ENCODE measurements at regions not wholly inside any gene's neighbourhood (a gene's known extent, or its start where the extent isn't known, plus 50 kb on each side); places are given as distances from the start of the nearest gene placed in this dataset.

- Histone ChIP-seq H3K36me3 (ENCODE audit: insufficient read depth, low read length) (no peaks in the 10 kb centered on the region), H3K9me3 (ENCODE audit: low read depth, low read length) (no peaks in the 10 kb centered on the region), H3K4me1 (ENCODE audit: insufficient read depth, low read length) (peaks cover 20% of the 10 kb centered on the region), H3K27ac (ENCODE audit: low read depth, low read length) (peak overlapping the region; percentile 64), H3K4me3 (ENCODE audit: insufficient read depth, low read length) (no peak overlapping the region), H4K20me1 (ENCODE audit: insufficient read depth, low read length) (no peaks in the 10 kb centered on the region), H3K79me2 (ENCODE audit: insufficient read depth, low read length) (no peaks in the 10 kb centered on the region), H3K27me3 (ENCODE audit: insufficient read depth, low read length) (no peaks in the 10 kb centered on the region), H3K4me2 (ENCODE audit: insufficient read depth, low read length) (peak overlapping the region; percentile 7), H2AFZ (ENCODE audit: low read length) (no peak overlapping the region)
- no peak for DNase-seq (ENCODE audit: insufficient read length, low spot score, missing footprints)
- no peak for TF ChIP-seq CTCF (IDR thresholded peaks at IDR 0.05; ENCODE audit: extremely low read depth, low read depth, low read length)
These were observed 116.7 kb downstream of the SPCS3 start for GRCh38 chr4:176436293-176436973.

- Histone ChIP-seq H3K4me3 (ENCODE audit: insufficient read depth, low read length) (no peak overlapping the region), H3K4me2 (ENCODE audit: insufficient read depth, low read length) (no peak overlapping the region), H3K27ac (ENCODE audit: low read depth, low read length) (no peak overlapping the region), H3K36me3 (ENCODE audit: insufficient read depth, low read length) (no peaks in the 10 kb centered on the region), H4K20me1 (ENCODE audit: insufficient read depth, low read length) (no peaks in the 10 kb centered on the region), H3K27me3 (ENCODE audit: insufficient read depth, low read length) (no peaks in the 10 kb centered on the region), H2AFZ (ENCODE audit: low read length) (no peak overlapping the region), H3K4me1 (ENCODE audit: insufficient read depth, low read length) (peaks cover 27% of the 10 kb centered on the region), H3K9me3 (ENCODE audit: low read depth, low read length) (no peaks in the 10 kb centered on the region), H3K79me2 (ENCODE audit: insufficient read depth, low read length) (no peaks in the 10 kb centered on the region)
- TF ChIP-seq CTCF (IDR thresholded peaks at IDR 0.05; ENCODE audit: extremely low read depth, low read depth, low read length) = no peak
- DNase-seq (ENCODE audit: insufficient read length, low spot score, missing footprints) = no peak
These were observed 118.0 kb downstream of the SPCS3 start for GRCh38 chr4:176437756-176438155.

- Histone ChIP-seq H3K4me1 (ENCODE audit: insufficient read depth, low read length) (peaks cover 34% of the 10 kb centered on the region), H3K36me3 (ENCODE audit: insufficient read depth, low read length) (no peaks in the 10 kb centered on the region), H3K4me3 (ENCODE audit: insufficient read depth, low read length) (no peak overlapping the region), H4K20me1 (ENCODE audit: insufficient read depth, low read length) (no peaks in the 10 kb centered on the region), H3K4me2 (ENCODE audit: insufficient read depth, low read length) (no peak overlapping the region), H3K27me3 (ENCODE audit: insufficient read depth, low read length) (no peaks in the 10 kb centered on the region), H2AFZ (ENCODE audit: low read length) (no peak overlapping the region), H3K79me2 (ENCODE audit: insufficient read depth, low read length) (no peaks in the 10 kb centered on the region), H3K27ac (ENCODE audit: low read depth, low read length) (no peak overlapping the region), H3K9me3 (ENCODE audit: low read depth, low read length) (no peaks in the 10 kb centered on the region)
- TF ChIP-seq CTCF (IDR thresholded peaks at IDR 0.05; ENCODE audit: extremely low read depth, low read depth, low read length) = no peak
- no peak for DNase-seq (ENCODE audit: insufficient read length, low spot score, missing footprints)
These were observed 118.6 kb downstream of the SPCS3 start for GRCh38 chr4:176438401-176438800.

- peaks cover 38% of the 10 kb centered on the region for H3K4me1 ChIP-seq (ENCODE audit: insufficient read depth, low read length)
- TF ChIP-seq CTCF (IDR thresholded peaks at IDR 0.05; ENCODE audit: extremely low read depth, low read depth, low read length) = no peak
- H3K4me2 ChIP-seq (ENCODE audit: insufficient read depth, low read length) = no peak overlapping the region
- no peaks in the 10 kb centered on the region for H3K36me3 ChIP-seq (ENCODE audit: insufficient read depth, low read length)
- H3K79me2 ChIP-seq (ENCODE audit: insufficient read depth, low read length) = no peaks in the 10 kb centered on the region
- H3K9me3 ChIP-seq (ENCODE audit: low read depth, low read length) = no peaks in the 10 kb centered on the region
- H3K27ac ChIP-seq (ENCODE audit: low read depth, low read length) = no peak overlapping the region
- DNase-seq (ENCODE audit: insufficient read length, low spot score, missing footprints) = no peak
- H3K27me3 ChIP-seq (ENCODE audit: insufficient read depth, low read length) = no peaks in the 10 kb centered on the region
- H4K20me1 ChIP-seq (ENCODE audit: insufficient read depth, low read length) = no peaks in the 10 kb centered on the region
- H3K4me3 ChIP-seq (ENCODE audit: insufficient read depth, low read length) = no peak overlapping the region
- peak overlapping the region; percentile 21 for H2AFZ ChIP-seq (ENCODE audit: low read length)
These were observed 119.8 kb downstream of the SPCS3 start for GRCh38 chr4:176439611-176440010.

All from osteoblast (primary cell).